Cardiac fibroblast (primary cell): ENCODE measurements at regions not wholly inside any gene's neighbourhood (a gene's known extent, or its start where the extent isn't known, plus 50 kb on each side); places are given as distances from the start of the nearest gene placed in this dataset.

Experiments used
- DNase-seq, 2 donors: peaks; one replicate each; pipeline versions ENCODE4 v3.0.0 to v3.0.0-alpha.2; 2010; ENCODE audit warnings: low read depth in 2 of 2
- H3K4me3 ChIP-seq, 2 donors: replicated peaks in 1 of 2; 1 replicate in 1 of 2; 2 replicates in 1 of 2; pipeline ENCODE4 v1.5.1; 2011; ENCODE audit warnings: low read depth in 2 of 2, low read length in 2 of 2, mild to moderate bottlenecking in 2 of 2, moderate library complexity in 1 of 2
- TF ChIP-seq, protein P1 (sequence below): IDR thresholded peaks from one replicate; pipeline ENCODE4 v1.5.1; 2011; ENCODE audit warnings: low read depth, mild to moderate bottlenecking, low read length, inconsistent platforms

DNA sequence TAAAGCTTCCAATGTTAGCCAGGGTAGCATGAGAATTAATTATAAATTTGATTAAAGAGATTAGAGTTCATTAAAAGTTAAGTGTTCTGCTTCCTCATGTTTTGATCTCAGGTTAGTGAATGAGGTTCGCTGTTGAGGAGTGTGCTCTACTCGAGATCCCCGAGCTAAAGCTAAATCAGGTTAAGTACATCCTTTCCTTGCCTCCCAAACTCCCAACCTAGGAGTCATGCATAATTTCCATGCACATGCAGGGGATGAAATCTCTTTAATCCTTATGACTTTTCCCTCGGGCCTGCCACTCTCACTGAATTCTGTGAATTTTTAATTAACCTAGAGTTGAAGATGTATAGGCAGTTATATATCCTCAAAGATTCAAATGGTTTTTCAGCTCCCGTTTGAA is 156.1 kb upstream of the NCK2 start:
- TF ChIP-seq, protein P1, sequence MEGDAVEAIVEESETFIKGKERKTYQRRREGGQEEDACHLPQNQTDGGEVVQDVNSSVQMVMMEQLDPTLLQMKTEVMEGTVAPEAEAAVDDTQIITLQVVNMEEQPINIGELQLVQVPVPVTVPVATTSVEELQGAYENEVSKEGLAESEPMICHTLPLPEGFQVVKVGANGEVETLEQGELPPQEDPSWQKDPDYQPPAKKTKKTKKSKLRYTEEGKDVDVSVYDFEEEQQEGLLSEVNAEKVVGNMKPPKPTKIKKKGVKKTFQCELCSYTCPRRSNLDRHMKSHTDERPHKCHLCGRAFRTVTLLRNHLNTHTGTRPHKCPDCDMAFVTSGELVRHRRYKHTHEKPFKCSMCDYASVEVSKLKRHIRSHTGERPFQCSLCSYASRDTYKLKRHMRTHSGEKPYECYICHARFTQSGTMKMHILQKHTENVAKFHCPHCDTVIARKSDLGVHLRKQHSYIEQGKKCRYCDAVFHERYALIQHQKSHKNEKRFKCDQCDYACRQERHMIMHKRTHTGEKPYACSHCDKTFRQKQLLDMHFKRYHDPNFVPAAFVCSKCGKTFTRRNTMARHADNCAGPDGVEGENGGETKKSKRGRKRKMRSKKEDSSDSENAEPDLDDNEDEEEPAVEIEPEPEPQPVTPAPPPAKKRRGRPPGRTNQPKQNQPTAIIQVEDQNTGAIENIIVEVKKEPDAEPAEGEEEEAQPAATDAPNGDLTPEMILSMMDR: no peak
- no peak for DNase-seq
- H3K4me3 ChIP-seq: no peak overlapping the region

DNA sequence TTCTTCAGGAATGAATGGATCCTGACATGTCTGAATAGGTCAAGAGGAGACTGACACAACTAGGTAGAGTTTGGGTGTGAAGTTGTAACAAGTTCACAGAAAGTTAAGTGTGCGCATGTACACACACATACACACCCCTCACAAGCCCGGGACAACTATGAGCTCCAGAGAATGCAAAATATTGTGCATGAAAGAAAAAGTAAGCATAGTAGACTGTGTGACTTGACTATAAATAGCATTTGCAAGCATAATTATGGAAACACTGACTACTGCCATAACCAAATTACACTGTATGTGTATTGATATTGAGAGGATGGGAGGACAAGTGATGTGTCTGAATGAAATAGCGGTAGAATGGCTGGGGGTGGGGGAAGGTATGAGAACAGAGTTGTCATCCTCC is 157.1 kb upstream of the NCK2 start:
- TF ChIP-seq, protein P1: no peak
- no peak overlapping the region for H3K4me3 ChIP-seq
- no peak for DNase-seq

DNA sequence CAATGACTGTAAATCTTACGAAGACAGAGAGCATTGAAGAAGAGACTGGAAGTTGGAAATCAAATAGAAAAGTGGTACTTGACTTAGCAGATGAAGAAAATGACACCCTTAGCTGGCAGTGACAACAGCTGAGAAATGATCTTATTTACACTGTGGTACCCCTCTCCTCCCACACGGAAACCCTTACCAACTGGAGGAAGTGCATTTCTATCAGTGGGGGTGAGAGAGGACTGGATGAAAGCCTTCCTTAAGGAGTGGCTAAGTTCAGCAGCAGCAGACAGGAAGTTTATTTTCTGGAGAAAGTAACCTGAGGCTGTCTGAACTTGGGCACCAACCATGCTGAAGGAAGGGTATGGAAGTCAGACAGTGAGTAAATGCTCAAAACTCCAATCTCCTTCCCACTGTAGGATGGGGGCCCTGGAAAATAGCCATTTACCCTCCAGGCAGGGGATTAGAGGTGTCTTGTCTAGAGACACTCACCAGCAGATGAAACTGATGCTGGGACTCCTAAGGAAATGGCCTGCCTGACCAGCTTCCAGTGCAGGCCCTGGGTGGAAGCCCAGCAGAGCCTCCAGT is 160.2 kb upstream of the NCK2 start:
- no peak overlapping the region for H3K4me3 ChIP-seq
- TF ChIP-seq, protein P1: no peak
- DNase-seq: no peak

DNA sequence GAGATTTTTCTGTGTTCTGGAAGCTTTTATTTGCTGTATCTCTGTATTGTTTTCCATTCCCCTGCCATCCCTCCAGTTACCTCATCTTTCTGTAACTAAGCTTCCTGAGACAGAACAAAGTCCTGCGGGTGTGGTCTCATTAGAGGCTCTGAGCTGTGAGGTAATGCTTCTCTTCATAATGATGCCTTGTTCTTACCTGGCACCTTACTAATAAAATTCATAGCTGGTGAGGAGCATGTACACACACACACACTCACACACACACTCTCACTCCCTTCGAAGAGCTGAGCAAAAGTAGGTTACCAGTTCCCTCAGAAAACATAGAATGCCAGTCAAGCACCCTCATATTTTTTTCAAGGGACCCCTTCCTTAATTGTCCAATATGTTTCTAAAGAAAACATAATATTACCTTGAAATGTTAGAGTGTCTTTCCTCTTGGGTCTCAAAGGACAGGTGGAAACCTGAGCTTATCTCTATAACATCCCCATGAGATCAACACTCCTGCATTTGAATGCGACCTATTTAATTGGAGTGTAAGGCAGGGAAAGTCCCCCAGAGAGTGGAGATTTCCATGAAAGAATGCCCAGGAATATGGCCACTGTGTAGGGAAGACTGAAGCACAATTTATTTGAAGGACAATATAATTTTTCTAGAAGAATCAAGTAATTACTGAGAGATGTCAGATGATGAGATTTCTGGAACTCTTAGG is 161.6 kb upstream of the NCK2 start:
- no peak overlapping the region for H3K4me3 ChIP-seq
- no peak for DNase-seq
- TF ChIP-seq, protein P1: no peak

DNA sequence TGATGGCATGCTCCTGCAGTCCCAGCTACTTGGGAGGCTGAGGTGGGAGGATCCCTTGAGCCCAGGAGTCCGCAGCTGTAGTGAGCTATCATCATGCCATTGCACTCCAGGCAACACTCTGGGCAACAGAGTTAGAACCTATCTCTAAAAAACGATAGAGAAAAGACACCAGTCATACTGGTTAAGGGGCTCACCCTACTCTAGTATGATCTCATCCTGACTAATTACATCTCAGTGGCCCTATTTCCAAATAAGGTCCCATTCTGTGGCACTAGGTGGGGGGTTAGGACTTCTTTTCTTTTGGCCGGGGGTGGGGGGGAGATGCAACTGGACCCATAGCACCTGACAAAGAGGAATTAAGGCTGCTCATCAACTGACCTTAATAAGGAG is 163.2 kb upstream of the NCK2 start:
- DNase-seq: no peak
- H3K4me3 ChIP-seq: no peak overlapping the region
- TF ChIP-seq, protein P1: no peak

DNA sequence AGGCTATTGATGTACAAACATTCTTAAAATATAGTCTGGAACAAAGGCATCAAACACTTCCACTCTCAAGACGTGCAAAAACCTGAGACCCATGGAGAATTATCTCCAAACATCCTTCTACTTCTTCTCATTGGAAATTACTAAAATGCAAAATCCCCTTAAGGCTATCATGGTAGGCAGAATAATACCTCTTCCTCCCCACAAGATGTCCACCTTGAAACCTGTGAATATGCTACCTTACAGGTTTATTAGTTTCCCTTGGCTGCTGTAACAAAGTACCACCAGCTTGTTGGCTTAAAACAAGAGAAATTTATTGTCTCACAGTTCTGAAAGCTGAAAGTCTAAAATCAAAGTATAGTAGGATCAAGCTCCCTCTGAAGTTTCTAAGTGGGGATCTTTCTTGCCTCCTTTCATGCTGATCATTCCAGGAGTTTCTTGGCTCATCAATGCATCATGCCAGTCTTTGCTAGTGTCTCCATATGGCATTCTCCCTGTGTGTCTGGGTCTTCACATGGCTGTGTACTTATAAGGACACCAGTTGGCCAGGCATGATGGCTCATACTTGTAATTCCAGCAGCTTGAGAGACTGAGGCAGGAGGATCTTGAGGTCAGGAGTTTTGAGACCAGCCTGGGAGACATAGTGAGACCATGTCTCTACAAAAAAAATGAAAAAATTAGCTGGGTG is 163.7 kb upstream of the NCK2 start:
- DNase-seq: no peak
- no peak overlapping the region for H3K4me3 ChIP-seq

More for the DNA sequence above, 163.7 kb upstream of the NCK2 start:
- TF ChIP-seq, protein P1: no peak
